IgD-negative memory B cell (primary cell): ENCODE measurements at regions not wholly inside any gene's neighbourhood (a gene's known extent, or its start where the extent isn't known, plus 50 kb on each side); places are given as distances from the start of the nearest gene placed in this dataset.

Source experiments
- H3K27ac Mint-ChIP-seq, 3 donors: one replicate each; pipeline ENCODE4 v1.8.0; 2020 to 2022; ENCODE audit warnings: mild to moderate bottlenecking in 3 of 3, mixed read lengths in 3 of 3, moderate library complexity in 1 of 3
- H3K27me3 Mint-ChIP-seq: one replicate; pipeline ENCODE4 v1.8.0; 2021; ENCODE audit warnings: mixed read lengths
- H3K36me3 Mint-ChIP-seq: one replicate; pipeline ENCODE4 v1.8.0; 2020; ENCODE audit warnings: mild to moderate bottlenecking, mixed read lengths
- H3K4me1 Mint-ChIP-seq, 3 donors: one replicate each; pipeline ENCODE4 v1.8.0; 2020 to 2022; ENCODE audit warnings: mixed read lengths in 3 of 3, mild to moderate bottlenecking in 1 of 3
- H3K4me3 Mint-ChIP-seq, 4 donors: one replicate each; pipeline ENCODE4 v1.8.0; 2020 to 2022; ENCODE audit warnings: mild to moderate bottlenecking in 4 of 4, mixed read lengths in 4 of 4, moderate library complexity in 3 of 4
- H3K9me3 Mint-ChIP-seq, 3 donors: one replicate each; pipeline ENCODE4 v1.8.0; 2020 to 2021; ENCODE audit warnings: mixed read lengths in 3 of 3, mild to moderate bottlenecking in 1 of 3

DNA sequence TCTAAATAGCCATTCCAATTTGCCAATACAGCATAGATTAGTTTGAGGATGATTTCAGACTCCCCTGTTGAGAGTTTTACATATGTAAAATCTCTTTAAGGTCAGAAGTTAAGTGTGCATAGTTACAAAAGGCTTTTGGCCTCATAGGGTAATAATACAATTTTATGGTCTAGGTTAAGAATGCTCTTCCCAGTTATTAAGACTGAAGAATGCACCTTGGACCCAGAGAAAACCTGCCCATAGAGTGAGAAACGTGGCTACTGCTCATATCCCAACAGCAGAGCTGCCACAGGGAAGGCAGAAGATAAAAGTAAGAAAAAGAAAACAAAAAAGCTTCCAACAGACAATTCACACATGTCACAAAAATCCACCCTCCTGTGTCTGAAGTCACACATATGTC, 255.9 kb downstream of the LMO4 start:
- no peaks in the 10 kb centered on the region for H3K9me3 Mint-ChIP-seq
- no peak overlapping the region for H3K27ac Mint-ChIP-seq
- H3K27me3 Mint-ChIP-seq = no peaks in the 10 kb centered on the region
- peaks cover 18 to 22% (median 18%) of the 10 kb centered on the region in 3 donors for H3K4me1 Mint-ChIP-seq
- no peak overlapping the region for H3K4me3 Mint-ChIP-seq
- H3K36me3 Mint-ChIP-seq = peaks cover 4% of the 10 kb centered on the region

DNA sequence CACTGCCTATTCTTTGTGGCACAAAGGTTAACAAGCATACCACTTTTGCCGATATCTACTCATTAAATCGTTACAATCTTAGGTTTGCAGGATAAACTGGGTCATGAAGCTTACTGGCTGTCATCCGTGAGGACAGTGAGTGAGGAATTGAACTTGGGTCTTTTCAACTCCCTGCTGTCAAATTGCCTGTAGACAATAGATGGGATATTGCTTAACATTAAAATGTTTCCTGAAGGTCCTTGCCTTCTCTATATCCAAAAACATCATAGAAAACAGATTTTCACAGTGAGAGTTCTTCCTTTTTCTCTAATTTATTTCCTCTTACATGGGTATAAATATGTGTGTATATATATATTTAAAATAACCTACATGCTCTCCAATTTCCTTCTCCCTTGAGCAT, 257.8 kb downstream of the LMO4 start:
- H3K36me3 Mint-ChIP-seq = peaks cover 2% of the 10 kb centered on the region

DNA sequence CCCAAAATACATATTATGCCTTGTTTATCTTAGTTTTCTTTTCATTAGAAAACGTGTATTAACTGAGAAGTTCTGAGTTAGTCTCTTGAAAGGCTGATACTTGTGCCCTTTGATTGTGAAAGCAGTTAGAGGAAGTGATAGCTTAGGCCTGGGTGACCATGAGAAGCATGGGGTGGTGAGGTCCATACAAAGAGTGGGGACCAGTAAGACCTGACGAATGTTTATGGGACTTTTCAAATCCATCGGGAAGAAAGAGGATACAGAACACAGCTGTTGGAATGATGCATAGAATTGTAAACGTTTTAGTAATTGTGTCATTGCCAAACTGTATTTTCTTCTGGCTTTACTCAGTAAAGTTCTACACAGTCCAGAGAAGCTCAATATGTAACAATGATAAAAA, 259.8 kb downstream of the LMO4 start:
- Mint-ChIP-seq H3K27me3 (no peaks in the 10 kb centered on the region), H3K9me3 (no peaks in the 10 kb centered on the region), H3K27ac (peak overlapping the region in 1 of 3 donors; percentile 68), H3K4me3 (peak overlapping the region in 2 of 4 donors; percentile 1 to 86), H3K36me3 (peaks cover 5% of the 10 kb centered on the region), H3K4me1 (peaks cover 24 to 35% (median 35%) of the 10 kb centered on the region in 3 donors)

More for the DNA sequence above, 257.8 kb downstream of the LMO4 start:
- no peaks in the 10 kb centered on the region for H3K9me3 Mint-ChIP-seq
- peaks cover 18 to 28% (median 25%) of the 10 kb centered on the region in 3 donors for H3K4me1 Mint-ChIP-seq
- no peaks in the 10 kb centered on the region for H3K27me3 Mint-ChIP-seq
- no peak overlapping the region for H3K27ac Mint-ChIP-seq
- no peak overlapping the region for H3K4me3 Mint-ChIP-seq

DNA sequence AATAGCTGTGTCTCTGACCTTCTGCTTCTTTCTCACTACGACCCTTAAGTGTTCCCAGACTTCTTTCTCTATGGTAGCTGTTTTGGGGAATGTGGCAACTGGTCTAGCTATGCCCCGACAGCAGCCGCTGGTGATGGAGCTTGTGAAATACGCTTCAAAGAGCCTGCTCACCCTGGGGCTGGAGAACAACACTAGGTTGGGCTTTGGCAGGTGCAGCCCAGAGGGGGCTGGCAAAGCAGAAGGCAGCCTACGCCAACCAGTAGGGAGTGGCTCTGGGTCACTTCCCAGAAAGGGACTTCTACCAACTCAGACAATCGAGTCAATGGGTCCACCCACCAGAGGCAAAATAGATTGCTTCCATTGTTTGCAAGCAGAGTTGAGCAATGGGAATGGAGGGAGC, 262.8 kb downstream of the LMO4 start:
- Mint-ChIP-seq H3K36me3 (peaks cover 5% of the 10 kb centered on the region), H3K9me3 (no peaks in the 10 kb centered on the region)

DNA sequence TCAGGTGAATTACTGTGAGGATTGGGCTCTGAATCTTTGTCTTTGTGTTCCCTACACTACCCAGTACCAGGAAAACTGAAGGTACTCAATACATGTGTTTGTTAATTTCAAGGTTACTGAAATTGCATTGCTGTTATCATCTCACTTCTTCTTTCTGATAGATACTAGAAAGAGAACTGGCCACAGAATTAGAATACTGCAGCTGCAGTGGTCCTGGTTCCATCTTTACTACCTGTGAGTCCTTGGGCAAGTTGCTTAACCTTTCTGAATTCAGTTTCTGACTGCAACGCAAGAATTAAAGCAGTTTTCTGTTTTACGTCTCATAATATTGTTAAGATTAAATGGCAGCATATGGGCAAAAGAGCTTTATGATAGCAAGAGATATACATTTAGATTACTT, 263.5 kb downstream of the LMO4 start:
- peak overlapping the region in 2 of 4 donors; percentile 63 to 86 for H3K4me3 Mint-ChIP-seq
- peaks cover 29 to 35% (median 34%) of the 10 kb centered on the region in 3 donors for H3K4me1 Mint-ChIP-seq
- no peaks in the 10 kb centered on the region for H3K27me3 Mint-ChIP-seq
- no peaks in the 10 kb centered on the region for H3K9me3 Mint-ChIP-seq
- H3K27ac Mint-ChIP-seq = peak overlapping the region in 1 of 3 donors; percentile 14
- peaks cover 5% of the 10 kb centered on the region for H3K36me3 Mint-ChIP-seq

More for the DNA sequence above, 262.8 kb downstream of the LMO4 start:
- H3K27ac Mint-ChIP-seq = no peak overlapping the region
- no peak overlapping the region for H3K4me3 Mint-ChIP-seq
- peaks cover 31 to 39% (median 35%) of the 10 kb centered on the region in 3 donors for H3K4me1 Mint-ChIP-seq
- no peaks in the 10 kb centered on the region for H3K27me3 Mint-ChIP-seq

DNA sequence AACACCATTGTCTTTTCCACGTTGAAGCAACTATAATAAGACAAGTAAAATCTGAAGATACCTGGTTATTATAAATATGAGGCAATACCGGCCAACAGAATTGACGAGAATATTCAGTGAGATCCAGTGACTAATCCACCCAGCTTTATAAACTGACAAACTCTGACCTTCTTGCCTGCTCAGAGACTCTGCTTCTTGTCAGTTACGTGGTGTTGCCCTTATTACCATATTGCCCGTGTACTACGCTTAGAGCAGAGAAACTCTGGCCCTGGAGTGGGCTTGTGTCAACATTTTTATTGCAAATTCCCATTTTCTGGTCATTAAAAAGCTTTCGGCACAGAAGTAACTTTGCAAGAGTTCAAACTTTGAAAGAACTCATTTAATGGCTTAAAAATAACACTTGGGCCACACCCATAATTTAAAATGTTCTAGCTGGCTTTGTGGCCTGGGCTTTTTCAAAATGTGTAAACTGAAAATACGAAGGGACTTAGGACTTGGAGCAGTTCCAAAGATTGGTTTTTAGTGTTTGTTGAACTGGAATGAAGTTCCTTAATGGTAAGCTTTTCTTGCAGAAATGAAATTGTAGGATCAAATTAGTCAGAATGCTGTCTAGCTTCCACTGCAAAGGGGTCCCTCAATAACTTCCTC, 266.2 kb downstream of the LMO4 start:
- peaks cover 3% of the 10 kb centered on the region for H3K36me3 Mint-ChIP-seq
- peaks cover 19 to 28% (median 25%) of the 10 kb centered on the region in 3 donors for H3K4me1 Mint-ChIP-seq
- H3K27me3 Mint-ChIP-seq = no peaks in the 10 kb centered on the region
- no peak overlapping the region for H3K4me3 Mint-ChIP-seq
- no peaks in the 10 kb centered on the region for H3K9me3 Mint-ChIP-seq
- H3K27ac Mint-ChIP-seq = no peak overlapping the region

DNA sequence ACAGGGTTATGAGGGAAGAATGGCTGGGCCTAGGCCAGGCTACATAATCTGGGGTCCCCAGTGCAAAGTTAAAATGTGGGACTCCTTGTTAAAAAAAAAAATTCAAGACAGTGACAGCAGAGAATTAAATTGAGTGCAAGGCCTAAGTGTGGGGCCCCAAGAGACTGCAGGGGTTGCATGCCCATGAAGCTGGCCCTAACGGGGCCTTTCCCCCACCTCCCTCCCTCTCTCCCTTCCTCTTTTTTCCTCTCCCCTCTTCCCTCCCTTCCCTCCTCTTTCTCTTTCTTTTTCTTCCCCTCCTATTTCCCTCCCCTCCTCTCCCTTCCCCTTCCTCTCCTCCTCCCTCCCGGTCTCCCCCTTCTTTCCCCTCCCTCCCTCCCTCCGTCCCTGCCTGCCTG, 266.7 kb downstream of the LMO4 start:
- Mint-ChIP-seq H3K27me3 (no peaks in the 10 kb centered on the region), H3K4me3 (no peak overlapping the region), H3K9me3 (no peaks in the 10 kb centered on the region)

DNA sequence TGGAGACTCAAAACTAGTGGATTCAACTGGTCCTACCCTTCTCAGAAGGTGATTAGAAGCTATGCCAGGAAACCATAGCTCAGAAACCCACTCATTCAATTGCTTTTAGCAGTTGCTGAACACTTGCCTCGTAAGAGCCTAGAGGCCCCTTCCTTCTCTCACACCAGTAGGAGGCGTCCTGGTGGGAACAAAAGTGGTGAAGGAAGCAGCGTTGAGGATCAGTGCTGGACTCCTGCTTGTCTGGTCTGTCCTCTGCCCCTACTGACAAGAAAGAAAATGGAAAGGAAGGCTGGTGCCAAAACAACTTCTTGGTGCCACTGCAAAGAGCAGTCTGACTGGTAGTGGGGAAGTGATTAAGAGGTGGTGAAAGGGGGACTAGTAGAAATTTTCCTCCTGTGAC, 269.7 kb downstream of the LMO4 start:
- H3K4me1 Mint-ChIP-seq = peaks cover 11 to 13% (median 12%) of the 10 kb centered on the region in 3 donors
- peaks cover 0 to 2% (median 0%) of the 10 kb centered on the region in 3 donors for H3K9me3 Mint-ChIP-seq
- H3K36me3 Mint-ChIP-seq = no peaks in the 10 kb centered on the region
- H3K27me3 Mint-ChIP-seq = no peaks in the 10 kb centered on the region
- H3K27ac Mint-ChIP-seq = no peak overlapping the region
- no peak overlapping the region for H3K4me3 Mint-ChIP-seq

More for the DNA sequence above, 266.7 kb downstream of the LMO4 start:
- Mint-ChIP-seq H3K36me3 (peaks cover 3% of the 10 kb centered on the region), H3K4me1 (peaks cover 19 to 25% (median 24%) of the 10 kb centered on the region in 3 donors), H3K27ac (no peak overlapping the region)

DNA sequence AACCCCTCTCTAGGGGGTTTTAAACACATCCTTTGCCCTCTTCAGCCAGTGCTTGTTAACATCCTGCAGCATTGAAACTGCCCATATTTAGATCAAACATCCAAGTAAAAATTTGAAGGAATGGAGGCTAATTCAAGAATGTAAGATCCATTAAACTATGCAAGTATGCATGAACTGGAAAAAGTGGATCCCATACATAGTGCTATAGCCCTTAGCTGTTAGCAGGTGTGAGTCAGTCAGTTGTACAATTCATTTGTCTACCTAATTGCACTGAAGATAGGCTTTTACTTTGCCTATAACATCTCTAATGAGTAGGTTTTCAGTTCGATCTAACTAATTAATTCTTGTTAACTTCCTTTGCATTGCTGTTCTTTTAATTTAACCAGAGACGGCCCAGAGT, 270.9 kb downstream of the LMO4 start:
- H3K9me3 Mint-ChIP-seq = peaks cover 0 to 2% (median 0%) of the 10 kb centered on the region in 3 donors
- H3K36me3 Mint-ChIP-seq = peaks cover 2% of the 10 kb centered on the region
- H3K27me3 Mint-ChIP-seq = no peaks in the 10 kb centered on the region

DNA sequence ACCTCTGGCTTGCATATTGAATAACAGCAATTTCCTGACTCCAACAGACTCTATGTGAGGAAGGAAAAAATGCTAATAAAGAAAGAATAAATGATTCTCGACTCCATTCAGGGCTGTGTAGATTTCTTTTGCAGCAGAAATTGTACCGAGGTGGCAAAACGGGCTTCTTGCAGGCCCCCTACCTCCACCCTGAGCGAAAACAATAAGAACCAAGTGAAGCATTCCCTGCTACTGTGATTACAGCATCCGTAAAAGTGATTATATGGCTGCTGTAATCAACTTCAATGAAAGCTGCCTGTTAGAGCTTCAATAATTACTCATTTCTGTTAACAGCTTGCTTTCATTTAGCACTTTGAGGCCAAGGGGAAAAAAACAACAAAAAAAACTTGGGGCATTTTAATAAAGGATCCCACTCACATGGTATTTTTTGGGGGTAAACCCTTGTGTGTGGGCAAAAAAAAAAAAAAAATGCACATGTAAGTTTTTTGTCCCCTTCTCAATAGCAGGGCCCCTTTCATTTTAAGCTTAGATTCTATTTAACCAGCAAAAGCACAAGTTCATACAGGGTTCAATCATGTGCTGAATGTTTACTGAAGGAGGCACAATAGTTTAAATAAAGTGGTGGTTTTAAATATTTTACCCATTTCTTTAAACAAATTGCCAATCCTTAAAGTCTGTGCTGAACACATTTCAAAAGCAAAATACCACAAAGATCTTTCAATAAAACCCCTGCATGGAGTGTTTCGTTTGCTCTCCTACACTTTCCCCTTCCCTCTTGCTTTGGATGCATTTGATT, 271.6 kb downstream of the LMO4 start:
- Mint-ChIP-seq H3K9me3 (peaks cover 0 to 2% (median 0%) of the 10 kb centered on the region in 3 donors), H3K27ac (no peak overlapping the region), H3K27me3 (no peaks in the 10 kb centered on the region), H3K36me3 (peaks cover 2% of the 10 kb centered on the region), H3K4me3 (no peak overlapping the region), H3K4me1 (peaks cover 8 to 11% (median 8%) of the 10 kb centered on the region in 3 donors)

More for the DNA sequence above, 270.9 kb downstream of the LMO4 start:
- Mint-ChIP-seq H3K27ac (no peak overlapping the region), H3K4me1 (peaks cover 11% of the 10 kb centered on the region in 3 donors), H3K4me3 (no peak overlapping the region)

DNA sequence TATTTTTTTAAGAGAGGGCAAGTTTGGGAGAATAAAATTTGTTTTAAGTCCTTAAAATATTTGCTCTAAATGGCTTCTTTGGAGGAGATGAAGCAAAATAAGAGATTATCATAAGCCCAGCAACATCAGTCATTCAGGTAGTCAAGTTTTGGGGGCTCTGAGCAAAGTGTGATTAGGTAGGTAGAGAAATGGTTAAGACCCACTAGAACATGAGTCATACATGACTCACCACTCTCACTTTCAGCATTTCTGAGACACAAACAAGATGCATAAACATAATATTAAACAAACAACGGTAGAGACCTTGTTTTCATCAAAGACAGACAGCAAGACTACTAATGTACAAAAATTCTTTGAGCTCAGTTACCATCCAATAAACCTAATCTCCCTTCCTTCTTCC, 272.2 kb downstream of the LMO4 start:
- peaks cover 0 to 2% (median 0%) of the 10 kb centered on the region in 3 donors for H3K9me3 Mint-ChIP-seq
- H3K36me3 Mint-ChIP-seq = peaks cover 2% of the 10 kb centered on the region
- no peak overlapping the region for H3K27ac Mint-ChIP-seq
- H3K4me1 Mint-ChIP-seq = peaks cover 6 to 11% (median 8%) of the 10 kb centered on the region in 3 donors
- no peak overlapping the region for H3K4me3 Mint-ChIP-seq
- H3K27me3 Mint-ChIP-seq = no peaks in the 10 kb centered on the region

DNA sequence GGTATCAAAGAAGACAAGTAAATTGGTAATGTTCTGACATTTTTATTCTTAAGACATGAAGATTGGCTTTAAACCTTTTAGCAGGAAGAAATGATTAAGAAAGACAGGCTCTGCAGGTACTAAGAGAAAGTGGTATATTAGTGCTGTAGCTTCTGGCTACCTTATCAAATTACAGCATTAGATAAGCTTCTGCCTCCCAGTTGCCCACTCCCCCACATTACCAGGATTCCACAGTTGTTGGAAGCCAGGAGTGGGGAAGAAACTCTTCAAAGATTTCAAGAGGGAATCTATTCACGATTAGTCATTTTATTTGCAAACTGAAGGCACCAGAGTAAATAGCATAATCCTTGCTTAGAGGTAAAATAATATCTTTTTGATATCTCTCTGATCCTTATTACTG, 274.9 kb downstream of the LMO4 start:
- peaks cover 0 to 2% (median 0%) of the 10 kb centered on the region in 3 donors for H3K9me3 Mint-ChIP-seq
- H3K4me3 Mint-ChIP-seq = no peak overlapping the region
- H3K36me3 Mint-ChIP-seq = peaks cover 2% of the 10 kb centered on the region
- H3K27ac Mint-ChIP-seq = no peak overlapping the region
- no peaks in the 10 kb centered on the region for H3K27me3 Mint-ChIP-seq
- H3K4me1 Mint-ChIP-seq = peaks cover 6 to 11% (median 8%) of the 10 kb centered on the region in 3 donors

DNA sequence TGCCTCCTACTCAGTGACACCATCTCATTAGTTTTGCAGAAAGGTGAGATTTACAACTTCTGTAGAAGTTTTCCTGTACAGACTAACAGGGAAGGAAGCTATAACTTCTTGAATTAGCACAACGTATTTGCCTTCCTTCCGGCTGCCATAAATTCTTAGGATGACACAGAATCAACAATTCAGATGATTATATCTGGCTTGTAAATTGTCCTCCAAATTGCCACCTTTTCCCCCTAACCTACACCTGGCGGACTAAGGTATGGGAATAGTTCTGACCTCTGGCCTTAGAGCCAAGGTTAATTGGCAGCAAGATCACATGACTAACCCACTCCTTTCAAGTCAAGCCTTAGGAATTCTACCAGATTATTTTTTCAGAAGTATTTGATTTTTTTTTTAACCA, 284.3 kb downstream of the LMO4 start:
- Mint-ChIP-seq H3K27ac (no peak overlapping the region), H3K36me3 (no peaks in the 10 kb centered on the region), H3K27me3 (no peaks in the 10 kb centered on the region)

DNA sequence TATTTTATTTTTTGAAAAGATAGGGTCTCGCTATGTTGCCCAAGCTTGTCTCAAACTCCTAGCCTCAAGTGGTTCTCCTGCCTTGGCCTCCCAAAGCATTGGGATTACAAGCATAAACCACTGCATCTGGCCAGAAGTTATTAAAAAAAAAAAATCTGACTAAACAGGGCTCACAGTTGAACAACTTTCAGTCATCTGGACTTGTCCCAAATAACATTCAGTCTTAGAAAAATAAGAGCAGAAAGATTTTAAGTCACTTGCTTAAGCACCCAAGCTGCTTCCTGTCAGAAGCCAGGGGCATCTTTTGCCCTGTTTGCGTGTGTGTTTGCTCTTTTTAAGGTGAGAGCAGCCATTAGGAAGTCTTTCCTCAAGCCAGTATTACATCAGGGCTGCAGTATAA, 286.8 kb downstream of the LMO4 start:
- no peak overlapping the region for H3K4me3 Mint-ChIP-seq
- peaks cover 0 to 4% (median 3%) of the 10 kb centered on the region in 3 donors for H3K9me3 Mint-ChIP-seq
- no peaks in the 10 kb centered on the region for H3K36me3 Mint-ChIP-seq
- no peak overlapping the region for H3K27ac Mint-ChIP-seq
- H3K27me3 Mint-ChIP-seq = no peaks in the 10 kb centered on the region
- H3K4me1 Mint-ChIP-seq = peaks cover 0 to 2% (median 0%) of the 10 kb centered on the region in 3 donors

More for the DNA sequence above, 284.3 kb downstream of the LMO4 start:
- Mint-ChIP-seq H3K9me3 (peaks cover 0 to 3% (median 1%) of the 10 kb centered on the region in 3 donors), H3K4me3 (no peak overlapping the region), H3K4me1 (peaks cover 0 to 2% (median 0%) of the 10 kb centered on the region in 3 donors)

DNA sequence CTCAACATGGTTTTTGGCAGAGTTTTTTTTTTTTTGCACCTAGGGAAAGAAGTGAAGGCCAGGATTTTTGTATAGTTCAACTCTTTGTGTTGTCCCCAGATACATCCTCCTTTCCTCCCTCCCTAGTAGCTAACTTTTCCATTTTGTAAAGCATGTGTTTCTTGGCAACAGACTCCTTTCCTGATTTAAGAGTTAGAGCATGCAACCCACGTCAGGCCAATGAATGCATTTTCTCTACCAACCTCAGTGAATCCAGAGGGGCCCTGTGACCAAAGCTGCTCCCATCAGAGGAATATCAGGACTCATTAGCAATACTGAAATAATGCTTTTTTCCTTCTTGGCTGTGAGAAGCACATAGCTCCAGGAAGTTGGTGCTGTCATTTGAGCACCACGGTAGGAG, 287.2 kb downstream of the LMO4 start:
- no peak overlapping the region for H3K4me3 Mint-ChIP-seq
- H3K27me3 Mint-ChIP-seq = no peaks in the 10 kb centered on the region
- H3K4me1 Mint-ChIP-seq = peaks cover 0 to 2% (median 0%) of the 10 kb centered on the region in 3 donors
- H3K27ac Mint-ChIP-seq = no peak overlapping the region
- no peaks in the 10 kb centered on the region for H3K36me3 Mint-ChIP-seq
- peaks cover 0 to 4% (median 3%) of the 10 kb centered on the region in 3 donors for H3K9me3 Mint-ChIP-seq
